ENCODE measurements at regions not wholly inside any gene's neighbourhood (a gene's known extent, or its start where the extent isn't known, plus 50 kb on each side); places are given as distances from the start of the nearest gene placed in this dataset.
"Not testable (repeated sequence)": the region's sequence is repeated elsewhere in the genome, so short reads cannot be mapped to it uniquely, and the experiment has no call there.

- H3K4me1 Mint-ChIP-seq: no peaks in the 10 kb centered on the region
Measured at GRCh38 chr14:71803539-71804260, 128.5 kb upstream of the RGS6 start.

DNA sequence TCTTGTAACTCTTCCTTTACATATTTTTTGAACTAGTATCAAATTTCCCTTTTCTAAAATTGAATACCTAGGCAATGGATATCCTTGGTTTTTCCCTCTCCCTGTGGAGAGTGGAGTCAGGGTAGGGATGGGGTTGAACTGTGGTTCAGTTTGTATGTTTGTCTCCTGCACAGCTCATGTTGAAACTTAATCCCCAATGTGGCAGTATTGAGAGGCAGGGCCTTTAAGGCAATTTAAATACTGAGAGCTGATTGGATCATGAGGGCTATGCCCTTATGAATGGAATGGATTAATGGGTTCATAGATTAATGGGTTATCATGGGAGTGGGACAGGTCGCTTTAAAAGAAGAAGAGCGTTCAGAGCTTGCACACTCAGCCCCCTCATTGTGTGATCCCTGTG lies 127.2 kb upstream of the RGS6 start:
- Mint-ChIP-seq H3K27ac (no peak overlapping the region), H3K4me3 (no peak overlapping the region), H3K27me3 (peaks cover 14 to 28% of the 10 kb centered on the region in 2 donors), H3K9me3 (peaks cover 3 to 4% of the 10 kb centered on the region in 2 donors), H3K4me1 (no peaks in the 10 kb centered on the region), H3K36me3 (no peaks in the 10 kb centered on the region)
- ATAC-seq (replicated peaks) (no peak), DNase-seq (no peak)

More at GRCh38 chr14:71803539-71804260, 128.5 kb upstream of the RGS6 start:
- peaks cover 24 to 25% of the 10 kb centered on the region in 2 donors for H3K27me3 Mint-ChIP-seq
- no peak overlapping the region for H3K4me3 Mint-ChIP-seq
- H3K9me3 Mint-ChIP-seq: no peaks in the 10 kb centered on the region
- ATAC-seq (replicated peaks) (no peak), DNase-seq (no peak)
- no peaks in the 10 kb centered on the region for H3K36me3 Mint-ChIP-seq
- H3K27ac Mint-ChIP-seq: no peak overlapping the region

DNA sequence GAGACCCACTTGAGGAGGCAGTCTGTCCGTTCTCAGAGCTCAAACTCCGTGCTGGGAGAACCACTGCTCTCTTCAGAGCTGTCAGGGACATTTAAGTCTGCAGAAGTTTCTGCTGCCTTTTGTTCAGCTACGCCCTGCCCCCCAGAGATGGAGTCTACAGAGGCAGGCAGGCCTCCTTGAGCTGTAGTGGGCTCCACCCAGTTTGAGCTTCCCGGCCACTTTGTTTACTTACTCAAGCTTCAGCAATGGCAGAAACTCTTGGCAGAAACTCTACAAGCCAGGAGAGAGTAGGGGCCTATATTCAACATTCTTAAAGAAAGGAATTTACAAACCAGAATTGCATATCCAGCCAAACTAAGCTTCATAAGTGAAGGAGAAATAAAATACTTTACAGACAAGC lies 125.2 kb upstream of the RGS6 start:
- not testable (repeated sequence) for H3K4me3 Mint-ChIP-seq; H3K36me3 Mint-ChIP-seq; H3K4me1 Mint-ChIP-seq; DNase-seq; ATAC-seq (replicated peaks); H3K27ac Mint-ChIP-seq; H3K9me3 Mint-ChIP-seq
- peaks cover 15 to 19% of the 10 kb centered on the region in 2 donors for H3K27me3 Mint-ChIP-seq

GRCh38 chr14:71810800-71811199 lies 121.4 kb upstream of the RGS6 start:
- H3K27me3 Mint-ChIP-seq: peaks cover 21% of the 10 kb centered on the region in 2 donors
- not testable (repeated sequence) for ATAC-seq (replicated peaks); H3K27ac Mint-ChIP-seq; H3K4me3 Mint-ChIP-seq; H3K9me3 Mint-ChIP-seq; DNase-seq; H3K4me1 Mint-ChIP-seq; H3K36me3 Mint-ChIP-seq

- DNase-seq (no peak), ATAC-seq (replicated peaks) (no peak)
- H3K27me3 Mint-ChIP-seq: peaks cover 14 to 27% of the 10 kb centered on the region in 2 donors
- H3K36me3 Mint-ChIP-seq: no peaks in the 10 kb centered on the region
- peaks cover 4 to 7% of the 10 kb centered on the region in 2 donors for H3K9me3 Mint-ChIP-seq
- H3K4me3 Mint-ChIP-seq: no peak overlapping the region
- peaks cover 0 to 3% of the 10 kb centered on the region in 2 donors for H3K4me1 Mint-ChIP-seq
- H3K27ac Mint-ChIP-seq: no peak overlapping the region
Measured at GRCh38 chr14:71812693-71813092, 119.5 kb upstream of the RGS6 start.

DNA sequence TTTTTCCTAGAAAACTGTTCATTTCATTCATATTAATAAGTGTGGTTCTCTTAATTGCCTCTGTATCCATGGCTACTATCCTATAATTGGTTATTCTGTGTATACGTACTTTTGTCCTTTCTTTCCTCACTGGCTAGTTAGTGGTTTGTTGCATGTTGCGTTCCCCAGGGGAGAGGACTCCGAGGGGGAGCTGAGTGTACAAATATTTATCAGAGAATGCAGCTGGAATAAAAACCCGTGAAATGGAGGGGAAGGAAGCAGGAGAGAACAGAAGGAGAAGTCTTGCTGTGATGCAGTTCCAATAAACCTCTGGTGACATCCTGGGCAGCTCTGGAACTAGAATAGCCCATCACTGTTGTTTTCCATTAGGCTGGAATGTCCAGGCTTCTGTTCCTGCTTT lies 117.1 kb upstream of the RGS6 start:
- DNase-seq (no peak), ATAC-seq (replicated peaks) (no peak)
- no peaks in the 10 kb centered on the region for H3K36me3 Mint-ChIP-seq
- no peak overlapping the region for H3K4me3 Mint-ChIP-seq
- H3K27me3 Mint-ChIP-seq: peaks cover 17 to 26% of the 10 kb centered on the region in 2 donors
- peaks cover 0 to 3% of the 10 kb centered on the region in 2 donors for H3K4me1 Mint-ChIP-seq
- H3K27ac Mint-ChIP-seq: no peak overlapping the region
- peaks cover 0 to 4% of the 10 kb centered on the region in 2 donors for H3K9me3 Mint-ChIP-seq

DNA sequence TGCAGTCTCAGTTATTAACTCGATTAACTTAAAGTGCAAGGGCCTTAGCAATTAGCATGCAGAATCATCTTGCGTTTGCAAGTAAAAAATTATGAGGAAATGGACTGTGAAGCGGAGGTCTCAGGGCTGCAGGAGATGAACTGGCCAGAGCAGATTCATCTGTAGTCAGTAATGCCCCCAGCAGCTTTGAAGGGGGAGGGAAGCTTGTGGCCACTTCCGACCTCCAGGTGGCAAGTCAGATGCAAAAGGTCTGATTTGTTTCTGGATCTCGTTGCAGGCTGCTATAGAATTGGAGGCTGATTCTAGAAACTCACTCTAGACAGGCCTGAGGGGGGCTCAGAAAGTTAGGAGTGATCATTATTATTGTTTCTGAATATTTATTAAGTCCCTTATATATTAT lies 107.4 kb upstream of the RGS6 start:
- Mint-ChIP-seq H3K4me1 (no peaks in the 10 kb centered on the region), H3K36me3 (no peaks in the 10 kb centered on the region), H3K9me3 (peaks cover 0 to 1% of the 10 kb centered on the region in 2 donors), H3K27ac (no peak overlapping the region), H3K4me3 (no peak overlapping the region), H3K27me3 (peaks cover 18 to 31% of the 10 kb centered on the region in 2 donors)
- ATAC-seq (replicated peaks): no peak
- DNase-seq: no peak

- no peak overlapping the region for H3K4me3 Mint-ChIP-seq
- H3K9me3 Mint-ChIP-seq: peaks cover 5 to 13% of the 10 kb centered on the region in 2 donors
- H3K27ac Mint-ChIP-seq: no peak overlapping the region
- H3K27me3 Mint-ChIP-seq: peaks cover 2% of the 10 kb centered on the region in 2 donors
- ATAC-seq (replicated peaks): no peak
- H3K4me1 Mint-ChIP-seq: no peaks in the 10 kb centered on the region
- peaks cover 0 to 4% of the 10 kb centered on the region in 2 donors for H3K36me3 Mint-ChIP-seq
- DNase-seq: no peak
Measured at GRCh38 chr14:71833476-71833875, 98.8 kb upstream of the RGS6 start.

DNA sequence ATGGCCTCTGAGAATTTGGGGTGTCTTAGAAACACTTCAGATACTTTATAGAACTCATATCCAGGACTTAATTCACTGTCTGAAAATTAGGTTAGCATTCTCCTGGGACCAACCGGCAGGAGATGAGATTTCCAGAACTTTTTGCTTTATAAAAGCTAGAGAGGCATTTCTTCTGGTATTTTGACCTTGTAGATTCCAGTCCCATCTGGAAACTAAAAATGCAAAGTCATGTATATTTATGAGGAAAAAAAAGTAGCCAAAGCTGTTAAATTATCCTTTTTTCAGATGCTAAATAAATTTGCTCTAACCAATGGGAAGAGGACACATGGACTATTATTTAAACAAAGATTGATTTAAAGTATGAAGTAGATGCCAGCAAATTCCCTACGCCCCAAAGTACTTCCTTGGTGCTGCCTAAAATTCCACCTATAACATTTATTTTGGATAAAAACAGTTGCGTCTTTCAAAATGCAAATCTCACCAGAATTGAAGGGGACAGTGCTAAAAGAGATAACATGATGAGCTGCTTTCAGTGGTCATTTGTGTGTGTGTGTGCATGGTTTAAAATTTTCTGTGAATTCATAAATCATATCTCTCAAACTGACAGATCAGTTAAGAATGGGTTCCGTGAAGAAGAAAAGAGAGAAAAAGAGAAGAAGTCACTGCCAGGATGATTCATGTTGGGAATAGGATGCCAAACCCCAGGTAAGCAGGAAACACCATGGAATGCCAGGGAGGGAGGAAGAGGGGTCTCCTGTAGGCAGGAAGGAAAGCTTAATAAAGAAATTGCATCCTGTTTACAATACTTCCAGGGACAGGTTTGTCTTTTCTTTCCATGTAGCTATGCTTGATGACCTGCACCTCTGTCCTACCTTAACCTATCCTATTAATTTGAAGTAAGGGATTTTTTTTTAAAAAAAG lies 97.7 kb upstream of the RGS6 start:
- no peak overlapping the region for H3K27ac Mint-ChIP-seq
- ATAC-seq (replicated peaks) (no peak), DNase-seq (no peak)
- peaks cover 5 to 11% of the 10 kb centered on the region in 2 donors for H3K9me3 Mint-ChIP-seq
- peaks cover 0 to 4% of the 10 kb centered on the region in 2 donors for H3K36me3 Mint-ChIP-seq
- no peaks in the 10 kb centered on the region for H3K4me1 Mint-ChIP-seq
- peaks cover 0 to 4% of the 10 kb centered on the region in 2 donors for H3K27me3 Mint-ChIP-seq
- no peak overlapping the region for H3K4me3 Mint-ChIP-seq

GRCh38 chr14:71852181-71852580 lies 80.0 kb upstream of the RGS6 start:
- DNase-seq (no peak), ATAC-seq (replicated peaks) (no peak)
- H3K4me3 Mint-ChIP-seq: no peak overlapping the region
- H3K4me1 Mint-ChIP-seq: peaks cover 12 to 14% of the 10 kb centered on the region in 2 donors
- H3K36me3 Mint-ChIP-seq: peaks cover 5 to 10% of the 10 kb centered on the region in 2 donors
- no peak overlapping the region for H3K27ac Mint-ChIP-seq
- H3K9me3 Mint-ChIP-seq: peaks cover 8 to 9% of the 10 kb centered on the region in 2 donors
- peaks cover 23 to 33% of the 10 kb centered on the region in 2 donors for H3K27me3 Mint-ChIP-seq

DNA sequence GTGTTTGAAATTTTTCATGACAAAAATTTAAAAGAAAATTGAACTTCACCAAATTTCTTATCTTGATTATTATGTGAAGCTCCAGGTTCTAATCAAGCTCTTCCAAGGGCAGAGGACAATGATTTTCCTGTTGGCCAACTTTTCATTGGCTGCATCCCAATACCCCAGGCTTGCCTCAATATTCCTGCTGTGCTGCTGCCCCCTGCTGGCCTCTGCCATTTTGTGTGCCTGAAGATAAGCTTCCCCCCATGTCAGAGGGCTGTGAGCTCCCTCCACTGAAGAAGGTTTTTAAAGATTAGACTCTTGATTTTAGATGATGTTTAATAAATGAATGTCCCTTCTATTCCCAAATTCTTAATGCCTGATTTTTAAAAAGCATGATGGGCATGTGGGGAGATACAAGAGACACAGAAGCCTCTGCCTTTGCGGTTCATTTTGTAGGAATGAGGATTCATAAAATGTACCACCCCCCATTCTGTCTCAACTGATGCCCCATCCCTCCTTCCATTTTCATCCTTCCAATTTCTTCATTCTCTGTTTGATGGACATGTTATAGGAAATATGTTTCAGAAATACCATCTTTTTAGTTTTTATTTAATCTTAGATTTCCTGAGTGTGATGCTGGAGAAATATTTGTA lies 76.7 kb upstream of the RGS6 start:
- DNase-seq (peak; percentile 17), ATAC-seq (replicated peaks) (peak; percentile 47 to 56)
- Mint-ChIP-seq H3K4me3 (no peak overlapping the region), H3K9me3 (peaks cover 14 to 16% of the 10 kb centered on the region in 2 donors), H3K27ac (no peak overlapping the region), H3K36me3 (peaks cover 4 to 13% of the 10 kb centered on the region in 2 donors), H3K27me3 (peaks cover 26 to 51% of the 10 kb centered on the region in 2 donors), H3K4me1 (peaks cover 14% of the 10 kb centered on the region in 2 donors)

- Mint-ChIP-seq H3K36me3 (peaks cover 4 to 13% of the 10 kb centered on the region in 2 donors), H3K4me3 (peak overlapping the region; percentile 64 to 71), H3K4me1 (peaks cover 14% of the 10 kb centered on the region in 2 donors), H3K27me3 (peaks cover 34 to 57% of the 10 kb centered on the region in 2 donors), H3K9me3 (peaks cover 14 to 17% of the 10 kb centered on the region in 2 donors), H3K27ac (peak overlapping the region; percentile 83)
- ATAC-seq (replicated peaks): peak; percentile 89 to 90
- DNase-seq: peak; percentile 65
Measured at GRCh38 chr14:71856199-71856919, 75.9 kb upstream of the RGS6 start.

DNA sequence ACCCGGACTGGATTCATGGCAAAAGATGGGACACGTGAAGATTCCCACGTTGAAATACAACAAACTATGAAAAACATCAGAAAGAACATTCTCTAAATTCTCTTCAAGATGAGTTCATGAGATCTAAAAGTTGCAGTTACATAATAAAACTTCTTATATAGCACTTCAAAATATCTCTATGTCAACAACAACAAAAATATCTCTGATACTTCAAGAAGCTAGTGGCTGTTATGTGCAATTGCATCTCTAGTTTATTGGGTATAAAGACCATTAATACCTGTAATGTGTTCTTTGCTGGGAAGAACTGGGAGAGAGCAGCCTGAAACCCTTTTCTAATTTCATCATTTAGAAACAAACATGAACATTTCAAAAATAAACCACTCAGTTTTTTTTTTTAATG lies 69.2 kb upstream of the RGS6 start:
- no peak overlapping the region for H3K4me3 Mint-ChIP-seq
- peaks cover 14 to 32% of the 10 kb centered on the region in 2 donors for H3K27me3 Mint-ChIP-seq
- peaks cover 7 to 11% of the 10 kb centered on the region in 2 donors for H3K9me3 Mint-ChIP-seq
- H3K4me1 Mint-ChIP-seq: peaks cover 0 to 2% of the 10 kb centered on the region in 2 donors
- ATAC-seq (replicated peaks) (no peak), DNase-seq (no peak)
- H3K36me3 Mint-ChIP-seq: peaks cover 0 to 3% of the 10 kb centered on the region in 2 donors
- H3K27ac Mint-ChIP-seq: no peak overlapping the region

Data from stimulated activated naive B cell treated with anti-CD40 and anti-IgM and Interleukin-4, amounts not matched to agents 10 μg/mL and 1 μg/mL and 100 μg/mL, for 72 hours (primary cell).